K562 (cell line): ENCODE measurements at regions not wholly inside any gene's neighbourhood (a gene's known extent, or its start where the extent isn't known, plus 50 kb on each side); places are given as distances from the start of the nearest gene placed in this dataset.

Experiments
- CEBPZ ChIP-seq: fragments of 150-350 bp; IDR thresholded peaks from 2 replicates; pipeline ENCODE4 v1.6.1; 2014; ENCODE audit warnings: low read depth, mild to moderate bottlenecking, low read length, borderline replicate concordance
- CHD2 ChIP-seq: IDR thresholded peaks from 2 replicates; pipeline ENCODE4 v1.6.1; 2011; ENCODE audit warnings: low read depth, low read length
- ELF2 ChIP-seq: fragments of 250-450 bp; sonication (Bioruptor Pico); IDR thresholded peaks from 2 replicates; pipeline ENCODE4 v1.5.0; 2021; ENCODE audit warnings: mild to moderate bottlenecking
- ELK3 ChIP-seq: fragments of 450-650 bp; formaldehyde crosslinking; IDR thresholded peaks from 2 replicates; pipeline ENCODE4 v1.4.0; 2020; ENCODE audit warnings: mild to moderate bottlenecking
- IRF2 ChIP-seq: sonication (generic); formaldehyde crosslinking; IDR thresholded peaks from 2 replicates; pipeline ENCODE4 v1.8.1; 2022; ENCODE audit warnings: mild to moderate bottlenecking, missing genetic modification reagents
- KHSRP ChIP-seq: fragments of 450-650 bp; IDR thresholded peaks from 2 replicates; pipeline ENCODE4 v1.6.1; 2017
- PCBP2 ChIP-seq: fragments of 200-400 bp; formaldehyde crosslinking; IDR thresholded peaks from 2 replicates; pipeline ENCODE4 v1.6.1; 2018; ENCODE audit warnings: low read length, low read depth, mild to moderate bottlenecking, moderate library complexity; ENCODE audit not compliant: poor library complexity, severe bottlenecking
- ZNF174 ChIP-seq: fragments of 250-450 bp; sonication (Bioruptor Pico); IDR thresholded peaks from 2 replicates; pipeline ENCODE4 v1.4.0; 2020; ENCODE audit warnings: mild to moderate bottlenecking
- ZNF3 ChIP-seq: fragments of 250-450 bp; sonication (Bioruptor Pico); IDR thresholded peaks from 2 replicates; pipeline ENCODE4 v1.5.0; 2021; ENCODE audit warnings: mild to moderate bottlenecking, moderate library complexity
- ZNF584 ChIP-seq: fragments of 200-800 bp; sonication (Bioruptor generic); IDR thresholded peaks from 2 replicates; pipeline ENCODE4 v1.6.1; 2016; ENCODE audit warnings: low read depth, mild to moderate bottlenecking, missing genetic modification characterization, missing compliant biosample characterization
- ZNF76 ChIP-seq: fragments of 250-450 bp; sonication (Bioruptor Pico); IDR thresholded peaks from 2 replicates; pipeline ENCODE4 v1.4.0; 2020; ENCODE audit warnings: mild to moderate bottlenecking, moderate library complexity, borderline replicate concordance
- ZNF79 ChIP-seq: fragments of 250-450 bp; sonication (Bioruptor Pico); IDR thresholded peaks from 2 replicates; pipeline ENCODE4 v1.4.0; 2020; ENCODE audit warnings: low read depth, mild to moderate bottlenecking, moderate library complexity
- TF ChIP-seq, protein P1 (sequence below): fragments of 150-350 bp; conservative IDR thresholded peaks from 2 replicates; pipeline ENCODE4 v1.6.1; 2014; ENCODE audit warnings: low read length
- TF ChIP-seq, protein P2 (sequence below), 3 experiments: fragments of 200-800 bp in 1 of 3; fragments of 250-450 bp in 1 of 3; fragments of 450-650 bp in 1 of 3; sonication (Bioruptor Pico) in 1 of 3; sonication (Bioruptor generic) in 1 of 3; formaldehyde crosslinking in 1 of 3; IDR thresholded peaks; 2 replicates each; pipeline versions ENCODE4 v1.6.1 to v1.8.0; 2016 to 2022; ENCODE audit warnings: mild to moderate bottlenecking in 2 of 3, missing genetic modification characterization in 2 of 3, missing compliant biosample characterization in 1 of 3, moderate library complexity in 1 of 3
- TF ChIP-seq, protein P3 (sequence below): fragments of 250-450 bp; sonication (Bioruptor Pico); IDR thresholded peaks from 2 replicates; pipeline ENCODE4 v1.5.0; 2021

GRCh38 chr9:129495620-129496472 is 125.1 kb downstream of the C9orf50 start (continued):
- TF ChIP-seq, protein P1, sequence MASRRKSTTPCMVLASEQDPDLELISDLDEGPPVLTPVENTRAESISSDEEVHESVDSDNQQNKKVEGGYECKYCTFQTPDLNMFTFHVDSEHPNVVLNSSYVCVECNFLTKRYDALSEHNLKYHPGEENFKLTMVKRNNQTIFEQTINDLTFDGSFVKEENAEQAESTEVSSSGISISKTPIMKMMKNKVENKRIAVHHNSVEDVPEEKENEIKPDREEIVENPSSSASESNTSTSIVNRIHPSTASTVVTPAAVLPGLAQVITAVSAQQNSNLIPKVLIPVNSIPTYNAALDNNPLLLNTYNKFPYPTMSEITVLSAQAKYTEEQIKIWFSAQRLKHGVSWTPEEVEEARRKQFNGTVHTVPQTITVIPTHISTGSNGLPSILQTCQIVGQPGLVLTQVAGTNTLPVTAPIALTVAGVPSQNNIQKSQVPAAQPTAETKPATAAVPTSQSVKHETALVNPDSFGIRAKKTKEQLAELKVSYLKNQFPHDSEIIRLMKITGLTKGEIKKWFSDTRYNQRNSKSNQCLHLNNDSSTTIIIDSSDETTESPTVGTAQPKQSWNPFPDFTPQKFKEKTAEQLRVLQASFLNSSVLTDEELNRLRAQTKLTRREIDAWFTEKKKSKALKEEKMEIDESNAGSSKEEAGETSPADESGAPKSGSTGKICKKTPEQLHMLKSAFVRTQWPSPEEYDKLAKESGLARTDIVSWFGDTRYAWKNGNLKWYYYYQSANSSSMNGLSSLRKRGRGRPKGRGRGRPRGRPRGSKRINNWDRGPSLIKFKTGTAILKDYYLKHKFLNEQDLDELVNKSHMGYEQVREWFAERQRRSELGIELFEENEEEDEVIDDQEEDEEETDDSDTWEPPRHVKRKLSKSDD: no peak
- no peak for TF ChIP-seq PCBP2
- TF ChIP-seq ZNF174 (CRISPR knock-in tag): no peak
- no peak for TF ChIP-seq ZNF79
- no peak for TF ChIP-seq ZNF3 (CRISPR knock-in tag)
- no peak for TF ChIP-seq ZNF584 (CRISPR knock-in tag)
- TF ChIP-seq CEBPZ: no peak
- TF ChIP-seq KHSRP: no peak
- TF ChIP-seq ELK3 (CRISPR knock-in tag): no peak
- TF ChIP-seq ZNF76 (CRISPR knock-in tag): no peak
- TF ChIP-seq, protein P2, sequence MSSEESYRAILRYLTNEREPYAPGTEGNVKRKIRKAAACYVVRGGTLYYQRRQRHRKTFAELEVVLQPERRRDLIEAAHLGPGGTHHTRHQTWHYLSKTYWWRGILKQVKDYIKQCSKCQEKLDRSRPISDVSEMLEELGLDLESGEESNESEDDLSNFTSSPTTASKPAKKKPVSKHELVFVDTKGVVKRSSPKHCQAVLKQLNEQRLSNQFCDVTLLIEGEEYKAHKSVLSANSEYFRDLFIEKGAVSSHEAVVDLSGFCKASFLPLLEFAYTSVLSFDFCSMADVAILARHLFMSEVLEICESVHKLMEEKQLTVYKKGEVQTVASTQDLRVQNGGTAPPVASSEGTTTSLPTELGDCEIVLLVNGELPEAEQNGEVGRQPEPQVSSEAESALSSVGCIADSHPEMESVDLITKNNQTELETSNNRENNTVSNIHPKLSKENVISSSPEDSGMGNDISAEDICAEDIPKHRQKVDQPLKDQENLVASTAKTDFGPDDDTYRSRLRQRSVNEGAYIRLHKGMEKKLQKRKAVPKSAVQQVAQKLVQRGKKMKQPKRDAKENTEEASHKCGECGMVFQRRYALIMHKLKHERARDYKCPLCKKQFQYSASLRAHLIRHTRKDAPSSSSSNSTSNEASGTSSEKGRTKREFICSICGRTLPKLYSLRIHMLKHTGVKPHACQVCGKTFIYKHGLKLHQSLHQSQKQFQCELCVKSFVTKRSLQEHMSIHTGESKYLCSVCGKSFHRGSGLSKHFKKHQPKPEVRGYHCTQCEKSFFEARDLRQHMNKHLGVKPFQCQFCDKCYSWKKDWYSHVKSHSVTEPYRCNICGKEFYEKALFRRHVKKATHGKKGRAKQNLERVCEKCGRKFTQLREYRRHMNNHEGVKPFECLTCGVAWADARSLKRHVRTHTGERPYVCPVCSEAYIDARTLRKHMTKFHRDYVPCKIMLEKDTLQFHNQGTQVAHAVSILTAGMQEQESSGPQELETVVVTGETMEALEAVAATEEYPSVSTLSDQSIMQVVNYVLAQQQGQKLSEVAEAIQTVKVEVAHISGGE (CRISPR knock-in tag; IDR thresholded peaks at IDR 0.05): no peak
- TF ChIP-seq ELF2: peak; percentile 42; the same call in 1 of the 2 replicates
- TF ChIP-seq, protein P3, sequence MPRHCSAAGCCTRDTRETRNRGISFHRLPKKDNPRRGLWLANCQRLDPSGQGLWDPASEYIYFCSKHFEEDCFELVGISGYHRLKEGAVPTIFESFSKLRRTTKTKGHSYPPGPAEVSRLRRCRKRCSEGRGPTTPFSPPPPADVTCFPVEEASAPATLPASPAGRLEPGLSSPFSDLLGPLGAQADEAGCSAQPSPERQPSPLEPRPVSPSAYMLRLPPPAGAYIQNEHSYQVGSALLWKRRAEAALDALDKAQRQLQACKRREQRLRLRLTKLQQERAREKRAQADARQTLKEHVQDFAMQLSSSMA (CRISPR knock-in tag): no peak; the same call in 1 of the 2 replicates
- TF ChIP-seq IRF2: no peak
- no peak for TF ChIP-seq CHD2
